ENCODE measurements at regions not wholly inside any gene's neighbourhood (a gene's known extent, or its start where the extent isn't known, plus 50 kb on each side); places are given as distances from the start of the nearest gene placed in this dataset.
"Not testable (repeated sequence)": the region's sequence is repeated elsewhere in the genome, so short reads cannot be mapped to it uniquely, and the experiment has no call there.

GRCh38 chr6:115873901-115874300, 186.8 kb downstream of the FRK start:
- no peak for DNase-seq (ENCODE audit: low read depth)

GRCh38 chr6:115870464-115870863, 190.2 kb downstream of the FRK start:
- DNase-seq (ENCODE audit: low read depth) = no peak

GRCh38 chr6:115865914-115866313, 194.8 kb downstream of the FRK start:
- no peak for DNase-seq (ENCODE audit: low read depth)

- DNase-seq (ENCODE audit: low read depth) = no peak
These were observed 197.5 kb downstream of the FRK start for GRCh38 chr6:115863211-115863610.

- DNase-seq (ENCODE audit: low read depth) = not testable (repeated sequence)
These were observed 199.0 kb downstream of the FRK start for GRCh38 chr6:115861658-115862057.

- DNase-seq (ENCODE audit: low read depth) = not testable (repeated sequence)
These were observed 201.1 kb downstream of the FRK start for GRCh38 chr6:115859577-115859976.

- DNase-seq (ENCODE audit: low read depth) = no peak
These were observed 205.6 kb downstream of the FRK start for GRCh38 chr6:115854866-115855665.

- DNase-seq (ENCODE audit: low read depth) = no peak
These were observed 213.0 kb downstream of the FRK start for GRCh38 chr6:115847671-115848070.

- DNase-seq (ENCODE audit: low read depth) = no peak
These were observed 216.7 kb downstream of the FRK start for GRCh38 chr6:115843945-115844344.

GRCh38 chr6:115842338-115842737, 218.4 kb downstream of the FRK start:
- DNase-seq (ENCODE audit: low read depth) = no peak

- no peak for DNase-seq (ENCODE audit: low read depth)
These were observed 221.0 kb downstream of the FRK start for GRCh38 chr6:115839583-115840181.

GRCh38 chr6:115838763-115839401, 221.8 kb downstream of the FRK start:
- no peak for DNase-seq (ENCODE audit: low read depth)

- DNase-seq (ENCODE audit: low read depth) = no peak
These were observed 222.5 kb downstream of the FRK start for GRCh38 chr6:115838216-115838615.

- DNase-seq (ENCODE audit: low read depth) = not testable (repeated sequence)
These were observed 224.3 kb downstream of the FRK start for GRCh38 chr6:115836374-115836773.

- no peak for DNase-seq (ENCODE audit: low read depth)
These were observed 225.4 kb downstream of the FRK start for GRCh38 chr6:115835314-115835713.

GRCh38 chr6:115834542-115834941, 226.1 kb downstream of the FRK start:
- not testable (repeated sequence) for DNase-seq (ENCODE audit: low read depth)

GRCh38 chr6:115832786-115833185, 227.9 kb downstream of the FRK start:
- no peak for DNase-seq (ENCODE audit: low read depth)

- DNase-seq (ENCODE audit: low read depth) = no peak
These were observed 228.5 kb downstream of the FRK start for GRCh38 chr6:115832186-115832585.

- DNase-seq (ENCODE audit: low read depth) = no peak
These were observed 229.8 kb downstream of the FRK start for GRCh38 chr6:115830895-115831294.

- no peak for DNase-seq (ENCODE audit: low read depth)
These were observed 238.9 kb downstream of the FRK start for GRCh38 chr6:115821798-115822197.

GRCh38 chr6:115819506-115819905, 241.2 kb downstream of the FRK start:
- no peak for DNase-seq (ENCODE audit: low read depth)

GRCh38 chr6:115817161-115817560, 243.5 kb downstream of the FRK start:
- no peak for DNase-seq (ENCODE audit: low read depth)

- DNase-seq (ENCODE audit: low read depth) = no peak
These were observed 245.8 kb downstream of the FRK start for GRCh38 chr6:115814907-115815306.
